ENCODE measurements at regions not wholly inside any gene's neighbourhood (a gene's known extent, or its start where the extent isn't known, plus 50 kb on each side); places are given as distances from the start of the nearest gene placed in this dataset.

DNA sequence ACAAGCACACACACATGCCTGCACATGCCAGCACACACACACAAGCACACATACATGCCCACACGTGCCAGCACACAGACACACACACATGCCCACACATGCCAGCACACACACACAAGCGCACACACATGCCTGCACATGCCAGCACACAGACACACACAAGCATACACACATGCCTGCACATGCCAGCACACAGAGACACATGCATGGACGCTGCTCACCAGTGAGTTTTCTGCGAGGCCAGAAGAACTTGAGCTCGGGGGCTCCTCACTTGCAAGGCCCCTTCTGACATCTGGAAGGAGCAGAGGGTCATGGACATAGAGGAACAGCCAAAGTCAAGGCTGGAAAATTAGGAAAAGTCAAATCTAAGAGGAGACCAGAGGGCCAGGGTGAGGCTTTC, 61.2 kb upstream of the BCL11B start:
- 76% methylated on average over 5 of the region's 5 CpGs for whole genome bisulfite sequencing (ENCODE audit: insufficient coverage)
- no peak overlapping the region for H3K4me3 ChIP-seq (ENCODE audit: low read depth, low read length)
- no peaks in the 10 kb centered on the region for H3K9me3 ChIP-seq (ENCODE audit: control insufficient read depth, insufficient read depth, low read length)
- H3K4me1 ChIP-seq (ENCODE audit: control insufficient read depth, insufficient read depth, low read length), result peaks cover 11% of the 10 kb centered on the region
- H3K36me3 ChIP-seq (ENCODE audit: control insufficient read depth, insufficient read depth, low read length), result no peaks in the 10 kb centered on the region
- no peaks in the 10 kb centered on the region for H3K27me3 ChIP-seq (ENCODE audit: control insufficient read depth, insufficient read depth, low read length)
- DNase-seq (ENCODE audit: low read depth in 4 of 6, low spot score in 6 of 6), result no peak
- no peak overlapping the region for H3K27ac ChIP-seq (ENCODE audit: low read depth, low read length)

DNA sequence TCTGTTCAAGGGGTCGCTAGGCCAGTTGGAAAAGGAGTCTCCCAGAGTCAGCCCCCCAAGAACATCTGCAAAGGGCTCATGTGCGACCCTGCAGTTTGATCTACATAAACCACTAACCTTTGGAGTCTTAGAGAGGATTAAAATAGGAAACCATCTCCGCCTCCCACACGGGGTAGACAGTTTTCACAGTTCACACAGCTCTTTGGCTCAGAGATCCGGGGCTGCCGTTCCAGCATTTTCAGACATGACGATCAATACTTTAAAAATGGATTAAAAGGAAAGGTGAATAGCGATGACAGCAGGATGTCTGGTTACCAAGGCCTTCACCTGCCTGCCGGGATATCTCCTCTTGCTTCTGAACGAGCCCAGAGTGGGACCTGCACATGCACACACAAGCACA, 59.8 kb upstream of the BCL11B start:
- DNase-seq (ENCODE audit: low read depth in 4 of 6, low spot score in 6 of 6), result peak in 1 of 6 donors; percentile 54
- Histone ChIP-seq H3K4me1 (ENCODE audit: control insufficient read depth, insufficient read depth, low read length) (peaks cover 21% of the 10 kb centered on the region), H3K9me3 (ENCODE audit: control insufficient read depth, insufficient read depth, low read length) (no peaks in the 10 kb centered on the region), H3K27me3 (ENCODE audit: control insufficient read depth, insufficient read depth, low read length) (no peaks in the 10 kb centered on the region), H3K27ac (ENCODE audit: low read depth, low read length) (no peak overlapping the region), H3K4me3 (ENCODE audit: low read depth, low read length) (no peak overlapping the region), H3K36me3 (ENCODE audit: control insufficient read depth, insufficient read depth, low read length) (no peaks in the 10 kb centered on the region)
- WGBS (ENCODE audit: insufficient coverage), result 90% methylated on average over 4 of the region's 10 CpGs

DNA sequence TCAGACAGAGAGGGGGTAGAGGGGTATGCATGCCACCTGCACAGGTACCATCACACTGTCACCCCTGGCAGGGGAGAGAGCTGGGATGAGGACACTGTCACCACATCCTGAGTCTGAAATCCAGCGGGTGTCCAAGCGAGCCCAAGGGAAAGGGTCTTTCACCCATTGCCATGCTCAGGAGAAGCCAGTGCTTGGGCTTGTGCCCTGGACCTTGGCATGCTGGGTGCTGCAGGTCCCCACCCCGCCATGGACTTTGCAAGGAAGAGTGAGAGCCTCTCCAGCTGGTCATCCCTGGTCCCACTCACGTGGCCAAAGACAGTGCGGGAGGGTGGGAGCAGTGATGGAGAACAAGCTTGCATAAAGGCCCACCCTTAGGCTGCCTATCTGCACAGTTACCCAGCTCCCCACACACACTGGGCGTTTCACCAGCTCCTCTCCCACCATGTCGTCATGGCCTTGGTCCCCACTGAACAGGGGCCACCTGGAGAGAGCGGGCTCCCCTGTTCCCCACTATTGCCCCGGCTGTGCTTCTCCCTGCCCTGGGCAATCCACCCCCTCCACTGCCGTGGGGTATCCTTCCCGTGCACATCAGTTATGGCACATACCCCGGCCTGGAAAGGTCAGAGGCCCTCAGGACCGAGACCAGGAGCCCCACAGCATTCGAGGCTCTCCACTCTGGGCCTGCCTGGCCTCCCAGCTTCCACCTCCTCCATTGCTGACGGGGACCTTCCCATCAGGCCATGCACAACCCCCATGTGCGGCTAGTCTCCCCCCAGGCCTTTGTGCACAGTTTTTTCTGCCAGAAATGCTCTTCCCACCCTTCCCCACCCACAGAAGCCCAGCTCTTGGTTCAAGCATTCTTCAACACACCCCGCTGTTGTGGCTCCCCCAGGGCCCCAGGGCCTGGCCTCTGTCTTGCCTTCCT, 58.6 kb upstream of the BCL11B start:
- H3K27ac ChIP-seq (ENCODE audit: low read depth, low read length), result no peak overlapping the region

DNA sequence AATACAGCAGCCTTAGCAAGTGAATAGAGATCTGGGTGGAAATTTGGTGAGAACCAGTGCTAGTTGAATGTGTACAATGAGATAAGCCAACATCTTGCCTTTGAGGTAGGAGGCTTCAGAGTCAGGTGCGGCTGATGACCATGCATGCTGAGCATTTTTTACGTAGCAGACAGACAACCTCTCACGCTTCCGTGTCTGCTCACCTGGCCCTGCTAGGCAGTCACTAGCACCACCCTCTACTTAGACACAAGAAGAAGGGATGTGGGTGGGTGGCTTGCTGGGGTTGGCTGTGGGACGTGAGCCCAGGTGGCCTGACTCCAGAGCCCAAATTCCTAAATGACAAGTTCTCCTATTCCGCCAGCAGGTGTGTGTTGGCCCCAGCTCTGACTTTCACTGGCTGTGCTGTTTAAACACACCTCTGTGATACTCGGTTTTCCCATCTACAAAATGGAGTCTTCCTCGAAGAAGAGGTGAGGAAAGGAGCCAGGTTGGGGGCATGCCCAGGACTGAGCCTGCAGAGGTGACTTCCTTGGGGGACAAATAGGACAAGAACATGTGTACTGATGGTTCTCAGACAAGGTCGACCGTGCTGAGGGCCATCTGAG, 57.8 kb upstream of the BCL11B start:
- 60% methylated on average over 3 of the region's 10 CpGs for WGBS (ENCODE audit: insufficient coverage)
- Histone ChIP-seq H3K9me3 (ENCODE audit: control insufficient read depth, insufficient read depth, low read length) (no peaks in the 10 kb centered on the region), H3K4me3 (ENCODE audit: low read depth, low read length) (no peak overlapping the region), H3K4me1 (ENCODE audit: control insufficient read depth, insufficient read depth, low read length) (peaks cover 21% of the 10 kb centered on the region), H3K27me3 (ENCODE audit: control insufficient read depth, insufficient read depth, low read length) (no peaks in the 10 kb centered on the region), H3K36me3 (ENCODE audit: control insufficient read depth, insufficient read depth, low read length) (no peaks in the 10 kb centered on the region), H3K27ac (ENCODE audit: low read depth, low read length) (no peak overlapping the region)
- no peak for DNase-seq (ENCODE audit: low read depth in 4 of 6, low spot score in 6 of 6)

More for the DNA sequence above, 58.6 kb upstream of the BCL11B start:
- H3K27me3 ChIP-seq (ENCODE audit: control insufficient read depth, insufficient read depth, low read length), result no peaks in the 10 kb centered on the region
- H3K4me1 ChIP-seq (ENCODE audit: control insufficient read depth, insufficient read depth, low read length), result peaks cover 21% of the 10 kb centered on the region
- no peak for DNase-seq (ENCODE audit: low read depth in 4 of 6, low spot score in 6 of 6)
- 84% methylated on average over 16 of the region's 17 CpGs for WGBS (ENCODE audit: insufficient coverage)
- H3K36me3 ChIP-seq (ENCODE audit: control insufficient read depth, insufficient read depth, low read length), result no peaks in the 10 kb centered on the region
- H3K4me3 ChIP-seq (ENCODE audit: low read depth, low read length), result no peak overlapping the region
- no peaks in the 10 kb centered on the region for H3K9me3 ChIP-seq (ENCODE audit: control insufficient read depth, insufficient read depth, low read length)

DNA sequence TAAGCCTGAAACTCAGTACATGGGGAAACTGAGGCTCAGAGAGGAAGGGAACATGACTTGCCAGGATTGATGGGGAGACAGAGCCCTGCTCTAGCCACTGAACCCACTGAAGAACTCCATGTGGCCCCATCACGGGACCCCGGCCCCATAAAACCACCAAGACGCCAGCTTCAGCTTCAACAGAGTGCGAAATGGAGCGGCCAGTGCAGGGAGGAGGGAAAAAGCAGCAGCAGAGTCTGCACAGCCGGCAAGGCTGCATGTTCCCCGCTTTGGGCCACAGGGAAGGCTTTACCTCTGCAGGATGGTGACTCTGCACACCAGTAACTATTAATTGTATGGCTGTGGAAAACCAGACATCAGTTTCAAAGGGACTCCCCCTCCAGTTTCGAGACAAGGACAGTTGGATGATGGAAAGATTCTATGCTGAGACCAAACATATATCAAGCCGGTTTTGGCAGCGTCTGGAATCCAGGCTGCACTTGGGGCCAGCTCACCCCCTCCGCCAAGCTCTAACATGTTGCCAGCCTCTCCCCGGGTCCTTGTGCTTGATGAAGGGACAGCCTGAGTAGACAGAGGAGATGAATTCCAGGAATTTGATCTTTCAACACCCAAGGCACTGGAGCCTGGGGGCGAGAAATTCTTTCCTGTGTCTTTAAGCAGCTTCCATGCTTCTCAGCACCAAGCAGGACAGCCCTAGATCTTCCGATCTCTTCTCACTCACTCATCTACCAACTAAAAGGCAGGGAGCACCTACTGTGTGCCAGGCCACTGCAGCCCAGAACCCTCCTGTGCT, 55.7 kb upstream of the BCL11B start:
- Histone ChIP-seq H3K27ac (ENCODE audit: low read depth, low read length) (no peak overlapping the region), H3K9me3 (ENCODE audit: control insufficient read depth, insufficient read depth, low read length) (no peaks in the 10 kb centered on the region), H3K4me1 (ENCODE audit: control insufficient read depth, insufficient read depth, low read length) (peaks cover 9% of the 10 kb centered on the region), H3K4me3 (ENCODE audit: low read depth, low read length) (no peak overlapping the region), H3K36me3 (ENCODE audit: control insufficient read depth, insufficient read depth, low read length) (no peaks in the 10 kb centered on the region), H3K27me3 (ENCODE audit: control insufficient read depth, insufficient read depth, low read length) (no peaks in the 10 kb centered on the region)
- DNase-seq (ENCODE audit: low read depth in 4 of 6, low spot score in 6 of 6), result peak in 2 of 6 donors; percentile 20 to 25
- 27% methylated on average over 8 of the region's 14 CpGs for WGBS (ENCODE audit: insufficient coverage)

DNA sequence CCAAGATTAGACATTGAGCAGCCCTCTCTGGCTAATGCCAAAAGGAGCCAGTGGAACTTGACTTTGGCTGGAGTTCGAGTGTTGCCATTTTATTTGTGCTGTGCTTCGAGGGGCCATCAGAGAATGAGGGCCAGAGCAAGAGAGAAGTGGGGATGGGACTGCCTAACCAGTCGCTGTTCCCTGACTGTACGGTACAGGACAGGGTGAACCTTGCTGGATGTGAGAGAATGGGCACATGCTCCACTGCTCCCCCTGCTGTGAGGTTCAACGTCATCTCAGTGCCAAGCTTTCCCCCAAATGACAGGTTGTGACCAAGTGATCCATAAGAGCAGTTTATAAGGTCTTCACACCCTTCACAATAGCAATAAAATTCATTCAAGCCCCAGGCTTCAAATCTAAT, 55.1 kb upstream of the BCL11B start:
- no peaks in the 10 kb centered on the region for H3K9me3 ChIP-seq (ENCODE audit: control insufficient read depth, insufficient read depth, low read length)
- no peaks in the 10 kb centered on the region for H3K27me3 ChIP-seq (ENCODE audit: control insufficient read depth, insufficient read depth, low read length)
- whole genome bisulfite sequencing (ENCODE audit: insufficient coverage), result 82% methylated on average over 5 of the region's 5 CpGs
- H3K4me1 ChIP-seq (ENCODE audit: control insufficient read depth, insufficient read depth, low read length), result peaks cover 9% of the 10 kb centered on the region
- no peaks in the 10 kb centered on the region for H3K36me3 ChIP-seq (ENCODE audit: control insufficient read depth, insufficient read depth, low read length)
- no peak overlapping the region for H3K4me3 ChIP-seq (ENCODE audit: low read depth, low read length)
- DNase-seq (ENCODE audit: low read depth in 4 of 6, low spot score in 6 of 6), result no peak
- no peak overlapping the region for H3K27ac ChIP-seq (ENCODE audit: low read depth, low read length)

DNA sequence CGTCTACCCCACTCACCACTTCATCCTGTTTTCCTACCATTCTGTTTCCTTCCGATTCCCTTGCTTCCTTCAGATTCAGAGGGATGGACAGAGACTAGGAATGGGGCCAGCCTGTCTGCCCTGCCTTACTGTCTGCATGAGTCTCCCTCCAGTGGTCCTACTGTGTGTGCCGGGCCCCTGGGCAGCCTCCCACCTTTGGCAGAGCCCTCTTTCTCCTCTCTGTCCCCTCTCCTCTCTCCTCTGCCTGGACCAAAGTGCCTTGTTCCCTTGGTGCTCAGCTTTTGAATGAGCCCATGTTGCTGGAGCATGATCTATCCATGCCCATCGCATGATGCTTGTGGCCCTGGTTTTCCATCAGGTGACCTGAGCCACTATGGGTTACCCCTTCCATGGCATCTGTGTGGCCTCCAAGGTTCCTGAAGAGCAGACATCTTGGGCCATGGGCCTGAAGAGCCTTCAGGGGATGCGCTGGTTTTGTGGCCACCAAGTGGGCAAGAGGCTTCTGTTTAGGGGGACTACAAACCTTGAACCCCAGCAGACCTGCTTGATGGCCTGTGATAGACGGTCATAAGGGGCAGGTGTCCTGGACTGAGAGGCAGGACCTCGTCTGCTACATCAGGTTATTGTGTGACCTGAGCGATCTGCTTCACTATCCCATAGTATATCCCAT, 54.2 kb upstream of the BCL11B start:
- Histone ChIP-seq H3K9me3 (ENCODE audit: control insufficient read depth, insufficient read depth, low read length) (no peaks in the 10 kb centered on the region), H3K27ac (ENCODE audit: low read depth, low read length) (no peak overlapping the region), H3K4me1 (ENCODE audit: control insufficient read depth, insufficient read depth, low read length) (peaks cover 9% of the 10 kb centered on the region), H3K4me3 (ENCODE audit: low read depth, low read length) (no peak overlapping the region), H3K36me3 (ENCODE audit: control insufficient read depth, insufficient read depth, low read length) (no peaks in the 10 kb centered on the region), H3K27me3 (ENCODE audit: control insufficient read depth, insufficient read depth, low read length) (no peaks in the 10 kb centered on the region)
- WGBS (ENCODE audit: insufficient coverage), result 95% methylated on average over 8 of the region's 8 CpGs
- no peak for DNase-seq (ENCODE audit: low read depth in 4 of 6, low spot score in 6 of 6)

DNA sequence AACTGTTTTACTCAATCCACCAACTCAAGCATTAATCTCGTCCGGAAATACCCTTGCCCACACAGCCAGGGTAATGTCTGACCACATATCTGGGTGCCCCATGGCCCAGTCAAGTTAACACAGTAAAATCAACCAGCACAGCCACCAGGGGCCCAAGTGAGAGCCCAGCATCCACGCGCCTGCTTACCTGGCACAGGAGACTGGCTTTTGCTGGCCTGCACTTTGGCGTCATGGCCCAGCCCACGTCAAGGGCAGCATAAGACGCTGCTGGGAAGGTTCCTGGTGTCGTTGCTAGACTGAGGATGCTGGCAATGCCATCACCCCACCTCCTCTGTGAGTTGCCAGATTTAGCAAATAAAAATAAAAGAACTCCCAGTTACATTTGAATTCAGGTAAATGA, 53.6 kb upstream of the BCL11B start:
- DNase-seq (ENCODE audit: low read depth in 4 of 6, low spot score in 6 of 6), result no peak
- H3K4me3 ChIP-seq (ENCODE audit: low read depth, low read length), result no peak overlapping the region
- no peaks in the 10 kb centered on the region for H3K36me3 ChIP-seq (ENCODE audit: control insufficient read depth, insufficient read depth, low read length)
- H3K27ac ChIP-seq (ENCODE audit: low read depth, low read length), result no peak overlapping the region
- H3K4me1 ChIP-seq (ENCODE audit: control insufficient read depth, insufficient read depth, low read length), result peaks cover 9% of the 10 kb centered on the region
- no peaks in the 10 kb centered on the region for H3K27me3 ChIP-seq (ENCODE audit: control insufficient read depth, insufficient read depth, low read length)
- WGBS (ENCODE audit: insufficient coverage), result 97% methylated on average over 5 of the region's 8 CpGs
- no peaks in the 10 kb centered on the region for H3K9me3 ChIP-seq (ENCODE audit: control insufficient read depth, insufficient read depth, low read length)

DNA sequence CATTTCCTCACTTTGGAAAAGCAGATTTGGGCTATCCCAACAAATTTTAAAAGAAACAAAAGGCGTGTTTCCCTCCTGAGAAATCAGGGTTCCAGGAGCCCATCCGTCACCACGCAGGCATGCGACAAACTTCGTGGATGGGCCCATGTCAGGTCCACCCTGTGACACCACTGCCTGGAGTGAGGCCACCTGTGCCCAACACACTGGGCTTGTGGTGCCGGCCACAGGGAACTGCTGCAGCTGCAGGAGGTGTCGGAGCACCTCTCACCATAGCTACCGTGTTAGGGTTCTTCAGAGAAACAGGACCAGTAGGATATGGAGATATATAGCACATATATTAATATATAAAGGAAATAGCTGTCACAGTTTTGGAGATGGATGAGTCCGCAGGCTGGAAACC, 53.0 kb upstream of the BCL11B start:
- Histone ChIP-seq H3K27me3 (ENCODE audit: control insufficient read depth, insufficient read depth, low read length) (no peaks in the 10 kb centered on the region), H3K4me3 (ENCODE audit: low read depth, low read length) (no peak overlapping the region), H3K9me3 (ENCODE audit: control insufficient read depth, insufficient read depth, low read length) (no peaks in the 10 kb centered on the region), H3K27ac (ENCODE audit: low read depth, low read length) (no peak overlapping the region), H3K36me3 (ENCODE audit: control insufficient read depth, insufficient read depth, low read length) (no peaks in the 10 kb centered on the region), H3K4me1 (ENCODE audit: control insufficient read depth, insufficient read depth, low read length) (peaks cover 9% of the 10 kb centered on the region)
- no peak for DNase-seq (ENCODE audit: low read depth in 4 of 6, low spot score in 6 of 6)
- WGBS (ENCODE audit: insufficient coverage), result 92% methylated on average over 6 of the region's 9 CpGs

Data from spinal cord (tissue), 9 donors.